ENCODE measurements at regions not wholly inside any gene's neighbourhood (a gene's known extent, or its start where the extent isn't known, plus 50 kb on each side); places are given as distances from the start of the nearest gene placed in this dataset.
A peak's percentile ranks its signal among the peaks of the same experiment; 100 is the strongest.

- Histone ChIP-seq H3K4me2 (replicated peaks; ENCODE audit: low read depth, low read length, poor library complexity, severe bottlenecking) (no peak overlapping the region), H3K36me3 (replicated peaks in 1 of 2; ENCODE audit: control extremely low read depth in 1 of 2, control insufficient read depth in 1 of 2, extremely low read depth in 1 of 2, insufficient read depth in 2 of 2, low read length in 1 of 2) (no peaks in the 10 kb centered on the region), H3K27me3 (replicated peaks in 1 of 4; ENCODE audit: control extremely low read depth in 1 of 4, control insufficient read depth in 3 of 4, insufficient read depth in 4 of 4, low read length in 3 of 4) (no peaks in the 10 kb centered on the region), H3K9ac (ENCODE audit: low read length) (no peak overlapping the region), H3K4me1 (ENCODE audit: control insufficient read depth in 2 of 2, insufficient read depth in 2 of 2, low read length in 2 of 2) (peaks cover 22 to 34% of the 10 kb centered on the region in 2 donors), H3K79me2 (ENCODE audit: control insufficient read depth, insufficient read depth, low read length) (no peaks in the 10 kb centered on the region), H3K9me3 (ENCODE audit: control extremely low read depth in 1 of 3, control insufficient read depth in 2 of 3, insufficient read depth in 1 of 3, low read length in 2 of 3) (peaks cover 1 to 11% (median 9%) of the 10 kb centered on the region in 3 donors), H2AFZ (ENCODE audit: insufficient read depth, low read depth, low read length, poor library complexity, severe bottlenecking) (peak overlapping the region; percentile 55), H3K27ac (ENCODE audit: low read length in 2 of 2) (peak overlapping the region in 1 of 2 donors; percentile 21), H3K4me3 (ENCODE audit: control extremely low read depth in 1 of 5, extremely low read depth in 1 of 5, insufficient read depth in 1 of 5, low read depth in 2 of 5, low read length in 4 of 5) (no peak overlapping the region), H4K20me1 (ENCODE audit: control insufficient read depth, insufficient read depth, low read length, poor library complexity, severe bottlenecking) (no peaks in the 10 kb centered on the region)
- 73% methylated on average over 1 of the region's 3 CpGs for WGBS (ENCODE audit: insufficient coverage)
- intact Hi-C loops (cut with micrococcal nuclease): loop anchor here (5.0 kb wide), 2 partner anchors 42 to 43 kb away; no protein-coding TSS in a partner anchor
- no peak overlapping the region for H3K4me3 Mint-ChIP-seq
- POLR2A ChIA-PET: interaction anchor here (0.6 kb wide), 1 partner anchor 1512 kb away, joined by 3 read pairs; no protein-coding TSS in a partner anchor
- H3K4me1 Mint-ChIP-seq: peaks cover 46% of the 10 kb centered on the region
- no peak for DNase-seq
- TF ChIP-seq CTCF (IDR thresholded peaks at IDR 0.05) (no peak), EZH2 (IDR thresholded peaks at IDR 0.05; ENCODE audit: borderline replicate concordance, insufficient read depth, low read depth, low read length, poor library complexity, severe bottlenecking) (no peak)
- ATAC-seq (ENCODE audit: low read depth): no peak
- CTCF ChIA-PET: interaction anchor here (0.9 to 2.3 kb wide), 5 partner anchors 60 to 101 kb away, joined by 3 to 12 read pairs (median 3); no protein-coding TSS in a partner anchor
- peaks cover 3% of the 10 kb centered on the region for H3K9me3 Mint-ChIP-seq (ENCODE audit: insufficient read depth)
- H3K27me3 Mint-ChIP-seq: no peaks in the 10 kb centered on the region
- peak overlapping the region; percentile 72 for H3K27ac Mint-ChIP-seq
These were observed 71.0 kb upstream of the BMP2K start for GRCh38 chr4:78704981-78705683.

GRCh38 chr4:78706302-78706701 is 69.8 kb upstream of the BMP2K start:
- peak overlapping the region in 1 of 2 donors; percentile 71 for H3K27ac ChIP-seq (ENCODE audit: low read length in 2 of 2)
- WGBS (ENCODE audit: insufficient coverage): 70% methylated on average over 3 of the region's 6 CpGs
- Mint-ChIP-seq H3K27ac (peak overlapping the region; percentile 80), H3K4me1 (peaks cover 42% of the 10 kb centered on the region), H3K9me3 (ENCODE audit: insufficient read depth) (peaks cover 3% of the 10 kb centered on the region), H3K27me3 (no peaks in the 10 kb centered on the region), H3K4me3 (peak overlapping the region; percentile 5)
- H3K36me3 ChIP-seq (replicated peaks in 1 of 2; ENCODE audit: control extremely low read depth in 1 of 2, control insufficient read depth in 1 of 2, extremely low read depth in 1 of 2, insufficient read depth in 2 of 2, low read length in 1 of 2): no peaks in the 10 kb centered on the region
- H3K27me3 ChIP-seq (replicated peaks in 1 of 4; ENCODE audit: control extremely low read depth in 1 of 4, control insufficient read depth in 3 of 4, insufficient read depth in 4 of 4, low read length in 3 of 4): no peaks in the 10 kb centered on the region
- no peak overlapping the region for H3K9ac ChIP-seq (ENCODE audit: low read length)
- TF ChIP-seq EZH2 (IDR thresholded peaks at IDR 0.05; ENCODE audit: borderline replicate concordance, insufficient read depth, low read depth, low read length, poor library complexity, severe bottlenecking) (no peak), CTCF (IDR thresholded peaks at IDR 0.05) (no peak)
- no peak overlapping the region for H3K4me2 ChIP-seq (replicated peaks; ENCODE audit: low read depth, low read length, poor library complexity, severe bottlenecking)
- DNase-seq (no peak), ATAC-seq (ENCODE audit: low read depth) (no peak)
- no peak overlapping the region for H3K4me3 ChIP-seq (ENCODE audit: control extremely low read depth in 1 of 5, extremely low read depth in 1 of 5, insufficient read depth in 1 of 5, low read depth in 2 of 5, low read length in 4 of 5)
- intact Hi-C loops (cut with micrococcal nuclease): loop anchor here (2.0 to 5.0 kb wide), 3 partner anchors 14 to 44 kb away; no protein-coding TSS in a partner anchor
- peaks cover 22 to 31% of the 10 kb centered on the region in 2 donors for H3K4me1 ChIP-seq (ENCODE audit: control insufficient read depth in 2 of 2, insufficient read depth in 2 of 2, low read length in 2 of 2)
- CTCF ChIA-PET: interaction anchor here (1.0 to 1.8 kb wide), 2 partner anchors 92 to 157 kb away, joined by 3 to 4 read pairs; no protein-coding TSS in a partner anchor
- peaks cover 5 to 13% (median 9%) of the 10 kb centered on the region in 3 donors for H3K9me3 ChIP-seq (ENCODE audit: control extremely low read depth in 1 of 3, control insufficient read depth in 2 of 3, insufficient read depth in 1 of 3, low read length in 2 of 3)
- POLR2A ChIA-PET: no interaction called here
- no peaks in the 10 kb centered on the region for H3K79me2 ChIP-seq (ENCODE audit: control insufficient read depth, insufficient read depth, low read length)
- H2AFZ ChIP-seq (ENCODE audit: insufficient read depth, low read depth, low read length, poor library complexity, severe bottlenecking): peak overlapping the region; percentile 7
- no peaks in the 10 kb centered on the region for H4K20me1 ChIP-seq (ENCODE audit: control insufficient read depth, insufficient read depth, low read length, poor library complexity, severe bottlenecking)

All from B cell (primary cell).